HK-2 (cell line): ENCODE measurements at regions not wholly inside any gene's neighbourhood (a gene's known extent, or its start where the extent isn't known, plus 50 kb on each side); places are given as distances from the start of the nearest gene placed in this dataset.

Experiments used
- DNase-seq: peaks from one replicate; pipeline ENCODE4 v3.0.0-alpha.2; 2018; ENCODE audit not compliant: unreplicated experiment

DNA sequence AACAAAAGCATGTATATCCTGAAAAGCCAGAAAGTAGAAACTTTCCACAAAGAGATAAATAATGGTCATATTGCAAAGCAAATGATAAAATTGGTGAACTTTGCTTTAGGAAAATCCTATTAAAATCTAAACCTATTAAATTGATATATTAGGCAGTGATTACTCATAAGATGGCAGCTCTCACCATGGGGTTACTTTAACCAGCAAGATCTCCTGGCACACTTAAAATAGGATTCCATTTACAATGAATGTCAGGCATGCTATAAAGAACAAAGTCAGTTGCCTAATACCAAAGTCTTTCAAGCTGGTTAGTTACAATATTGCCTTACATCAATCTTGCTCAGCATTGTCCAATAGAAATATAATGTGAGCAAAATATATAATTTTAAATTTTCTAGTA, 816.2 kb downstream of the BCL11A start:
- no peak for DNase-seq

- no peak for DNase-seq
Observed at GRCh38 chr2:59734743-59735142, 818.7 kb downstream of the BCL11A start.

DNA sequence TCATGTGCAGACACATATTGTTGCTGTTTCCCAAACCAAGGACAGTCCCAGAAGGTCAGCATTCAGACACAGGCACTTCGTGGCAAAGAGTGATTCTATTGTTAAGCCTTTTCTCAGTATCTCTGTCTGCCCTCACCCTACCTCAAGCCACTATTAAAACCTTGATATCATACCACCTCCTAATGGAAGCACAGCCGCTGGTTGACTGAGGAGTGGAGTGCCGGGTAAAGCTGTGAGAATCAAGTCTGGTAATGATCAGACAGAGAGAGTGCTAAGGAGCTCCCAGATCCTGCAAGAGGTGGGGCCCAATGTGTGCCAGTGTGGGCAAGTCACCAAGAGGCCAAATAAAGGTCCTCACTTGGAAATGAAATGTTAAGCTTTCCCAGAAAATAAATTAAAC, 819.5 kb downstream of the BCL11A start:
- no peak for DNase-seq

DNA sequence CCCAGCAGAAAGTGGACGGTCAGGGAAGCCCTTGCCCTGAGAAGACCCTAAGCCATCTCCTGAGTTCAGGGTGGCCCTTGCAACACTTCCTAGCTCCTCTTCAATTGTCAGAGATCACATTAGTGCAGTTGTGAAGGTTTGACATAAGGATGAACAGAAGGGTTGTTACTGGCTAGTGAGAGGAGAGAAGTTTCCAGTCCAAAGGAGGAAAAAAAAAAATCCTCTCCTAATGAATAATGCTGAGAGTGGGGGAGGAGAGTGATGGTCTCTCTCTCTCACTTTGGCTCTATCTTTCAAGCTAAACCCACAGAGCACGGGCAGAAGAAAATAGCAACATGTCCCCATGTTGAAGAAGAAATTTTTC, 819.9 kb downstream of the BCL11A start:
- DNase-seq, result no peak

DNA sequence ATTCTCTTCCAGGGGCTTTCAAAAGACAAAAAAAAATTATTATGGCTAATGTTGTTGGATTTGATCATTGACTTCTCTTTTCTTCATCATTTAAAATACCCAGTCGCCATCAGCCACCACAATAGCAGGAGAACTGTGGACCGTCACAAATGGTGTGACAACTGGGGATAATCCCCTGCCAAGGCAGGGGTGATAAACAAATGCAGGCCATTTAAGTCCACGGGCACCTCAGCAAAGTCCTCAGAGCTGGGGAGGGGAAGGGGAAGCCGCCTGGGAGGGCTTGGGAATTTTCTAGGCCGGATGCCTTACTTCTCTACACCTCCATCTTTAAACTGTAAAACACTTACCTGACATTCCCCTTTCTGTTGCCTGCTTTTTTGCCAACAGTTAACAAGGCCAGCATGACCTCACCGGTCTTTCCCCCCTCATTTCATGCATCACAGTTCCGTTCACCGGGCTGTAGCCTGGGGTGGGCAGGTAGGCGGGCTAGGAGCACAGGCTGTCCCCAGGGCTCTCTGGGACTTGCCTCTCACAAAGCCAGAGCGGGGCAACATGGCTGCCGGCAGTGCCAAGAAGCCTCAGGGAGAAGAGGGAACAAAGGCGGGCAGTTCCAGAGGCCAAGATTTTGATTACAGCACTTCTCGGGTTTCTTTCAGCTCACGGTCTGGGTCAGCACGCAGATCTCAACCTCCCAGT, 820.4 kb downstream of the BCL11A start:
- no peak for DNase-seq

GRCh38 chr2:59727121-59727590, 826.3 kb downstream of the BCL11A start:
- DNase-seq, result no peak

- no peak for DNase-seq
Observed at GRCh38 chr2:59726228-59727120, 827.0 kb downstream of the BCL11A start.

DNA sequence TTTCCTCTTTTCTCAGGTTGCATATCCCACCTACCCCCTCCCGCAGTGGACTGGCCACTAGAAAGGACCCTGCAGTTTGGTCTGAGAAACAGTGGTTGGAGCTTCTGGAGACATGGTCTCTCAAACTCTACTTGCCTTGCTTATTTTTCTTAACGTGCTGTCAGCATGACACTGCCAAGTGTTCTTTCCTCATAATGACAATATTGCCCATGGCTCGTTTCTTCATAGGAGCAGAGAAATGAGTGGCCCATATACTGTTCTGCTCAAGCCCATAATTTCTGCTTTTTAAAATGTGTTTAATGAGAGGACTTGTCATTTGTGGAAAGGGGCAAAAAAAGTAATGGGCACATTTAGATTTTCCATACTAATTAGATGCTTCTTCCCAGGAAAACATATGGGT, 828.7 kb downstream of the BCL11A start:
- DNase-seq, result no peak

- DNase-seq, result no peak
Observed at GRCh38 chr2:59720296-59720866, 833.1 kb downstream of the BCL11A start.

GRCh38 chr2:59713577-59713976, 839.9 kb downstream of the BCL11A start:
- no peak for DNase-seq

GRCh38 chr2:59711121-59711520, 842.3 kb downstream of the BCL11A start:
- DNase-seq, result no peak

- no peak for DNase-seq
Observed at GRCh38 chr2:59706729-59707128, 846.7 kb downstream of the BCL11A start.

DNA sequence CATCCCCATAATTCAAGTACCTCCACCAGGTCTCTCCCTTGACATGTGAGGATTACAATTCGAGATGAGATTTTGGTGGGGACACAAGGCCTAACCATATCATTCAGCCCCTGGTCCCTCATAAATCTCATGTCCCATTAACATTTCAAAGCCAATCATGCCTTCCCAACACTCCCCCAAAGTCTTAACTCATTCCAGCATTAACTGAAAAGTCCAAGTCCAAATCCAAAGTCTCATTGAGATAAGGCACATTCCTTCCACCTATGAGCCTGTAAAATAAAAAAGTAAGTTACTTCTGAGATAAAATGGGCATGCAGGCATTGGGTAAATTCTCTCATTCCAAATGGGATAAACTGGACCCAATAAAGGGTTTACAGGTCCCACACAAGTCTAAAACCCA, 849.7 kb downstream of the BCL11A start:
- no peak for DNase-seq

DNA sequence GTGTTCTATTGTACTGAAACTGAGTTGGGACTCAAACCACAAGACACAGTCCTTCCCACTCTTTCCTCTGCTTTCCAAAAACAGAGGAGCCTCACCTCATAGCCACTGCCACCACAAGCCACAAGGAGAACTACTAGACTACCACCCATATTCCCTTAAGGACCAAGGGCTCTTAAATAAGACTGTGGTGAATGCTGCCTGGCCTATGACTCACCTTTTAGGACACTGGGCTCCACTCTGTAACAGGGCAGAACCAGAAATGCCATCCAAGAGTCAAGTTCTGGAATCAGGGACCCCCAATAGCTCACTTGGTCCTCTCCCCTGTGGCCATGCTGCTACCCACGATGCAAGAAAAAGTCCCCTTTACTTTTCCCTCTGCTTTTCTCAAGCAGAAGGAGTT, 851.4 kb downstream of the BCL11A start:
- DNase-seq, result no peak

- DNase-seq, result no peak
Observed at GRCh38 chr2:59701271-59701994, 852.0 kb downstream of the BCL11A start.

- DNase-seq, result no peak
Observed at GRCh38 chr2:59694176-59694575, 859.3 kb downstream of the BCL11A start.

DNA sequence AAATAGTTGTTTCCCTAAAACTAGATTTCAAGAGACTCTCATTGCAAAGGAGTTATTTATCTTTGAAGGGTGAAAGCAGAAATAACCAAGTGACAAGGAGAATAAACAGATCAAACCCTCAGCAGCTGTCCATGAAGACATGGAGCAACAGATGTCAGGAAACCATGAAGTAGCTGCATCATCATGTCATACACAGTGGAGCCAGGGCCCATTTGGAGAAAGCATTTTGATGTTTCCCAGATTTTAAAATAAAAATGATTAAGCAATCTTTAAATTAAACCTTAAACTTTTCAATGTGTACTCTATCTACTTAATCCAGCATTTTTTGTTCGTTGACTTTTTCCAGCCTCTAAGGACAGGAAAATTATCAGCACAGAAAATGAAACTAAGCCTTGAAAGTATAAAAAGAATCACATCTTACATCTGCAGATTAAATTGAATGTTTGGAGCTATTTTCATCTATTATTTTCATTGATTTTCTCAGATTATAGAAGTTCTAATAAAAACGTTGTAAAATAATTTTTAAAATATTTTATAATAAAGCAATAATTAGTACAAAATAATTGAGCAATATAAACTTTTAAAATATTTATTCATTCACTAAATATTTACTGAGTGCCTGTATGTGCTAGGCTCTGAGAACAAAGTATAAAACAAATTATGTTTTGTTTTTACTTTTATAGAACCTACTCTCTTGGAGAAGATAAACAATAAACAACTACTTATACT, 860.1 kb downstream of the BCL11A start:
- no peak for DNase-seq

DNA sequence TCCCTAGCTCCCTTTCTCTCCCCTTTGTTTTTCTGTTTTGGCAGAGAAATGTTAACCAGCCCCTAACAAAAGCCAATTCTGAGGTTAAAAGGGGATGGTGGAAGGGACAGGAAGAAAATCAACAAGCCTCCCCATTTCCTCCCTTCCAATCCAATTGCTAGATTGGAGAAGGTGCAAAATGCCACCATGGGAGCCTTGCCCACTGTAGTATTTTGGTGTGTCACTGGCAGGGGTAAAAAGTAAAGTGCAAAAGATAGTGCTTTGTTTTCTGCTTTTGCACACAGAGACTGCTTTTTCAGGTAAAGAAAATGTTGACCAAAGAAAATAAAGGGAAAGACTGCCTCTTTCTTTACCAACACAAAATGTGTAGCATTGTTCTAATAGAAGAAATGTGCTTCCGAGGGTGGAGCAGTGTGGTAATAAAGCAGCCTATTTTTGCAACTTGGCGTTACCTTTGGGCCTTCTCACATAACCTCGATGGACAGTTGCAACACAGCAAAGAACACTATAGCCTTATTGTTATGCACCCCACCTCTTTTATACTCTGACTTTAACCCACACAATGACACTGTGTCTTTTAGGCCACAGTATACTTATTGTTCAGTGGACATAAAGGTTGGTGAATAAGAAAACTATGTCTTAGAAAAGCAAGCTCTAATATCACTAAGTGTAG, 861.8 kb downstream of the BCL11A start:
- DNase-seq, result no peak

DNA sequence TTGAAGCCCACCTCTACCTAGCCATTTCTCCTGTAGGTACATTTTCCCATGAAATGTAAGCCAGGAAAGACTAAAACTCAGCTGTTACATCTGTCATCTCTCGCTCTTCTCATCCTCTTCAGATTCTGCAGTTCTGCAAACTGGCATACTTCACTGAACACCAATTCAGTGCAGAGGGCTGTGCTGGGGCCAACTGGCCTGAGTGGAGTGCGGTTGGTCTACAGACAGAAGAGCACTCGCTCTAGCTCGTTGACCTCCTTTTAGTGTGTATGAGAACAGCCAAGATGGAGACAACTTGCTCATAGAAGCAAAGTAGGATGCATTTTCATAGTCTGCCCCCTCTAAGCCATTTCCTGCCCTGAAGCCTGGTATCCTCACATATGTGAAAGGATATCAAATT, 862.6 kb downstream of the BCL11A start:
- DNase-seq, result no peak

GRCh38 chr2:59684771-59685166, 868.7 kb downstream of the BCL11A start:
- DNase-seq, result no peak
